ENCODE measurements at regions not wholly inside any gene's neighbourhood (a gene's known extent, or its start where the extent isn't known, plus 50 kb on each side); places are given as distances from the start of the nearest gene placed in this dataset.

- no peak for TF ChIP-seq CTCF (IDR thresholded peaks at IDR 0.05)
- no peak for TF ChIP-seq EP300 (IDR thresholded peaks at IDR 0.05)
- no peak for TF ChIP-seq POLR2A (IDR thresholded peaks at IDR 0.05)
Measured at GRCh38 chr2:149832324-149832723, 244.7 kb upstream of the MMADHC start.
